ENCODE measurements at regions not wholly inside any gene's neighbourhood (a gene's known extent, or its start where the extent isn't known, plus 50 kb on each side); places are given as distances from the start of the nearest gene placed in this dataset.

DNA sequence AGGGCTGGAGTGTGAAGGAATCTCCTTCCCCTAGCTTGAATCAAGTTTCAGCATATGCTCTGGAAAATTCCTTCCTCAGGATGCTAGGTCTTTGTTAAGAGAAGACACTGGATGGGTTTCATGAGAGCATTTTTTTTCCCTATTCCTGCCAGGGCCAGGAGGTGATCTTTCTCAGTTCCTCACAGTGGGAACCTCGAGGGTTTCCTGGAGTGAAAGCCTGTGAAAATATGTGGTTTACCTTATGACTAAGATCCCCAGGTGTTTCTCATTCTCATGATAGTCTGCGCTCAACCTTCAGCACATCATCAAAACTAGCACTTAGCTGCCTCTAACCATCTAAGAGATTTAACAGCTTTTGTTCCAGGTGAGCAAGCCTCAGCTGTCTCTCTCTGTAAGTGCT is 985.3 kb upstream of the FAT3 start:
- no peak overlapping the region for H3K4me3 ChIP-seq (replicated peaks in 1 of 3; ENCODE audit: low read depth in 2 of 3, low read length in 3 of 3)
- H3K9me3 ChIP-seq (replicated peaks in 1 of 2; ENCODE audit: control insufficient read depth in 1 of 2, insufficient read depth in 1 of 2, low read length in 2 of 2), result no peaks in the 10 kb centered on the region
- Mint-ChIP-seq H3K27me3 (ENCODE audit: low read depth in 3 of 3) (peaks cover 0 to 1% (median 0%) of the 10 kb centered on the region in 3 donors), H3K4me3 (no peak overlapping the region), H3K27ac (no peak overlapping the region), H3K9me3 (no peaks in the 10 kb centered on the region), H3K36me3 (no peaks in the 10 kb centered on the region), H3K4me1 (no peaks in the 10 kb centered on the region)
- H3K79me2 ChIP-seq (ENCODE audit: insufficient read depth, low read length), result no peaks in the 10 kb centered on the region
- TF ChIP-seq, protein P1, sequence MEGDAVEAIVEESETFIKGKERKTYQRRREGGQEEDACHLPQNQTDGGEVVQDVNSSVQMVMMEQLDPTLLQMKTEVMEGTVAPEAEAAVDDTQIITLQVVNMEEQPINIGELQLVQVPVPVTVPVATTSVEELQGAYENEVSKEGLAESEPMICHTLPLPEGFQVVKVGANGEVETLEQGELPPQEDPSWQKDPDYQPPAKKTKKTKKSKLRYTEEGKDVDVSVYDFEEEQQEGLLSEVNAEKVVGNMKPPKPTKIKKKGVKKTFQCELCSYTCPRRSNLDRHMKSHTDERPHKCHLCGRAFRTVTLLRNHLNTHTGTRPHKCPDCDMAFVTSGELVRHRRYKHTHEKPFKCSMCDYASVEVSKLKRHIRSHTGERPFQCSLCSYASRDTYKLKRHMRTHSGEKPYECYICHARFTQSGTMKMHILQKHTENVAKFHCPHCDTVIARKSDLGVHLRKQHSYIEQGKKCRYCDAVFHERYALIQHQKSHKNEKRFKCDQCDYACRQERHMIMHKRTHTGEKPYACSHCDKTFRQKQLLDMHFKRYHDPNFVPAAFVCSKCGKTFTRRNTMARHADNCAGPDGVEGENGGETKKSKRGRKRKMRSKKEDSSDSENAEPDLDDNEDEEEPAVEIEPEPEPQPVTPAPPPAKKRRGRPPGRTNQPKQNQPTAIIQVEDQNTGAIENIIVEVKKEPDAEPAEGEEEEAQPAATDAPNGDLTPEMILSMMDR (IDR thresholded peaks at IDR 0.05), result no peak
- no peaks in the 10 kb centered on the region for H3K27me3 ChIP-seq (ENCODE audit: control insufficient read depth in 2 of 2, insufficient read depth in 2 of 2, low read length in 2 of 2)
- no CpG with 5 or more reads among the region's 2 CpGs for WGBS (ENCODE audit: insufficient coverage)
- no peak overlapping the region for H3K27ac ChIP-seq (ENCODE audit: low read depth in 1 of 2, low read length in 2 of 2)
- no peaks in the 10 kb centered on the region for H3K4me1 ChIP-seq (ENCODE audit: control insufficient read depth in 1 of 2, insufficient read depth in 2 of 2, low read length in 2 of 2)
- no peak overlapping the region for H3K9ac ChIP-seq (ENCODE audit: insufficient read depth, low read length, poor library complexity, severe bottlenecking)
- intact Hi-C loops (cut with micrococcal nuclease), result no loop called here
- H2AFZ ChIP-seq (ENCODE audit: insufficient read depth, low read depth, low read length, poor library complexity, severe bottlenecking), result no peak overlapping the region
- H3K4me2 ChIP-seq (replicated peaks; ENCODE audit: extremely low read depth, low read length, poor library complexity, severe bottlenecking), result no peak overlapping the region
- no peak for DNase-seq
- H3K36me3 ChIP-seq (replicated peaks in 1 of 2; ENCODE audit: control insufficient read depth in 1 of 2, insufficient read depth in 2 of 2, low read length in 2 of 2), result no peaks in the 10 kb centered on the region
- H4K20me1 ChIP-seq (ENCODE audit: insufficient read depth, low read length), result no peaks in the 10 kb centered on the region

DNA sequence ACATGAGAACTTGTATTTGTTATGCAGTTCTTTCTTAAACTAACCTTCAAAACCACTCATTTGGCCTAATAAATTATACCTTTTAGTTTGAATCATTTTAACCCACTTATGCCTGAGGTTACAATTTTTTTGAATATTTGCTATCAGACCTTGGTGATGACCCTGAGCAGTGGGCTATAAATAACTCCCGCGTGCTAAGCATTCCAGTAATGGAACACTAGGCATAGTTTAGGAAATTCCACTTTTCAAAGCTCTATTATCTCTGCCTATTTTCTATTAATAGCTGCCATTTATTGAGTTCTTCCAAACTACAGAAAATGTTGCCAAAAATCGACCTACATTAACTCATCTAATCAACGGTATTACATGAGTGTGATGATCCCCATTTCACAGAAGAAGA is 993.4 kb upstream of the FAT3 start:
- no peak overlapping the region for H3K27ac Mint-ChIP-seq
- no peaks in the 10 kb centered on the region for H3K27me3 ChIP-seq (ENCODE audit: control insufficient read depth in 2 of 2, insufficient read depth in 2 of 2, low read length in 2 of 2)
- H4K20me1 ChIP-seq (ENCODE audit: insufficient read depth, low read length), result no peaks in the 10 kb centered on the region
- TF ChIP-seq, protein P1 (IDR thresholded peaks at IDR 0.05), result no peak
- H3K36me3 ChIP-seq (replicated peaks in 1 of 2; ENCODE audit: control insufficient read depth in 1 of 2, insufficient read depth in 2 of 2, low read length in 2 of 2), result no peaks in the 10 kb centered on the region
- intact Hi-C loops (cut with micrococcal nuclease), result no loop called here
- no peak overlapping the region for H3K4me2 ChIP-seq (replicated peaks; ENCODE audit: extremely low read depth, low read length, poor library complexity, severe bottlenecking)
- H3K27ac ChIP-seq (ENCODE audit: low read depth in 1 of 2, low read length in 2 of 2), result no peak overlapping the region
- peaks cover 0 to 2% (median 0%) of the 10 kb centered on the region in 7 donors for H3K9me3 Mint-ChIP-seq
- H3K36me3 Mint-ChIP-seq, result no peaks in the 10 kb centered on the region
- WGBS (ENCODE audit: insufficient coverage), result 82% methylated on average over 3 of the region's 4 CpGs
- H3K4me3 ChIP-seq (replicated peaks in 1 of 3; ENCODE audit: low read depth in 2 of 3, low read length in 3 of 3), result no peak overlapping the region
- no peaks in the 10 kb centered on the region for H3K9me3 ChIP-seq (replicated peaks in 1 of 2; ENCODE audit: control insufficient read depth in 1 of 2, insufficient read depth in 1 of 2, low read length in 2 of 2)
- no peaks in the 10 kb centered on the region for H3K27me3 Mint-ChIP-seq (ENCODE audit: low read depth in 3 of 3)
- H3K79me2 ChIP-seq (ENCODE audit: insufficient read depth, low read length), result no peaks in the 10 kb centered on the region
- no peaks in the 10 kb centered on the region for H3K4me1 Mint-ChIP-seq
- H2AFZ ChIP-seq (ENCODE audit: insufficient read depth, low read depth, low read length, poor library complexity, severe bottlenecking), result no peak overlapping the region
- no peak overlapping the region for H3K9ac ChIP-seq (ENCODE audit: insufficient read depth, low read length, poor library complexity, severe bottlenecking)
- DNase-seq, result no peak
- no peaks in the 10 kb centered on the region for H3K4me1 ChIP-seq (ENCODE audit: control insufficient read depth in 1 of 2, insufficient read depth in 2 of 2, low read length in 2 of 2)
- no peak overlapping the region for H3K4me3 Mint-ChIP-seq

Data from CD14-positive monocyte (primary cell).